K562 (cell line): ENCODE measurements at regions not wholly inside any gene's neighbourhood (a gene's known extent, or its start where the extent isn't known, plus 50 kb on each side); places are given as distances from the start of the nearest gene placed in this dataset.
"Not testable (repeated sequence)": the region's sequence is repeated elsewhere in the genome, so short reads cannot be mapped to it uniquely, and the experiment has no call there.

ENCODE experiments used
- BCL6 ChIP-seq: fragments of 250-450 bp; sonication (Bioruptor Pico); IDR thresholded peaks from 2 replicates; pipeline ENCODE4 v1.4.0; 2020
- CREB1 ChIP-seq, 2 experiments: sonication (generic) in 1 of 2; formaldehyde crosslinking in 1 of 2; IDR thresholded peaks; 2 replicates each; pipeline versions ENCODE4 v1.6.1 to v1.8.0; 2012 to 2022; ENCODE audit warnings: inconsistent platforms in 1 of 2, mild to moderate bottlenecking in 1 of 2, missing genetic modification reagents in 1 of 2, moderate library complexity in 1 of 2
- CTBP1 ChIP-seq: fragments of 450-650 bp; IDR thresholded peaks from 2 replicates; pipeline ENCODE4 v1.6.1; 2016; ENCODE audit warnings: borderline replicate concordance
- E2F3 ChIP-seq: fragments of 250-450 bp; sonication (Bioruptor Pico); IDR thresholded peaks from 2 replicates; pipeline ENCODE4 v1.4.0; 2020; ENCODE audit warnings: mild to moderate bottlenecking
- NR2C2 ChIP-seq, 2 experiments: fragments of 200-800 bp in 1 of 2; sonication (Bioruptor generic) in 1 of 2; sonication (generic) in 1 of 2; formaldehyde crosslinking in 1 of 2; IDR thresholded peaks; 2 replicates each; pipeline versions ENCODE4 v1.6.1 to v1.8.0; 2016 to 2022; ENCODE audit warnings: mild to moderate bottlenecking in 1 of 2, missing compliant biosample characterization in 1 of 2, missing genetic modification characterization in 1 of 2, missing genetic modification reagents in 1 of 2
- PHF21A ChIP-seq: fragments of 450-650 bp; IDR thresholded peaks from 2 replicates; pipeline ENCODE4 v1.6.1; 2017; ENCODE audit warnings: low read depth, borderline replicate concordance
- POLR2A ChIP-seq: fragments of 450-650 bp; conservative IDR thresholded peaks from 2 replicates; pipeline ENCODE4 v1.6.1; 2016
- SMARCB1 ChIP-seq: IDR thresholded peaks from 2 replicates; pipeline ENCODE4 v1.6.1; 2011; ENCODE audit warnings: improper control_type of control experiment, low read depth; ENCODE audit not compliant: insufficient read length
- TRIM24 ChIP-seq, 2 experiments: fragments of 450-650 bp; IDR thresholded peaks; 2 replicates each; pipeline ENCODE4 v1.6.1; 2016
- TF ChIP-seq, protein P1 (sequence below), 3 experiments: IDR thresholded peaks in 2 of 3; conservative IDR thresholded peaks in 1 of 3; 2 replicates each; pipeline ENCODE4 v1.5.1; 2011 to 2012; ENCODE audit warnings: low read length in 3 of 3, mild to moderate bottlenecking in 3 of 3, control low read depth in 2 of 3, improper control_type of control experiment in 1 of 3, inconsistent platforms in 1 of 3, low read depth in 1 of 3, mixed read lengths in 1 of 3, moderate library complexity in 1 of 3; ENCODE audit not compliant: insufficient read depth in 2 of 3
- TF ChIP-seq, protein P2 (sequence below): fragments of 450-650 bp; IDR thresholded peaks from one replicate; pipeline ENCODE4 v1.6.1; 2018; ENCODE audit warnings: mild to moderate bottlenecking, moderate library complexity; ENCODE audit not compliant: partially characterized antibody
- TF ChIP-seq, protein P3 (sequence below): fragments of 450-650 bp; IDR thresholded peaks from 2 replicates; pipeline ENCODE4 v1.6.1; 2016

DNA sequence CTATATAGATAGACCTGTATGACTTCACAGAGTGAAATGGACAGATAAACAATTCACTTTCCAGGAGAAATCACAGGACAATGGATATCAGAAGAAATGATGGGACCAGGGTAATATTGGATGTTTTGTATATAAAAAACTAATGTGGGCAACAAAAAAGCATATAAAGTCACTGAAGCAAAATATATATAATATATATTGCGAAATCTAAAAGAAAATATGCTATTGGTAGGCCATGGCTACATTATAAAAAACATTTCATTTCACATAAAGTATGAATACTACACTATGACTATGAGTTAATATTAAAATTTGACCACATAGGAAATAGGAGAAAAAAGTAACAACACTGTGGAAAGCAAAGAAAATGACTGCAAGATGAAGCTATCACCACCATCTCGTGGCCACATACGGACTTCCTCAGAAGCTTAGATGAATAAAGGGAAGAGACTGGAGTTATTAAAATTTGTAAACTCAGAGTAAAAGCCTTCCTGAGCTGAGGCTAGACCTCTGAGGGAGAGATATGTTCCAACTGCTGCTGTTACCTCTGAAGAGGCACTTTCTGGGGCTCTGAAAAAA lies 115.8 kb downstream of the SYT15B start:
- TF ChIP-seq, protein P1, sequence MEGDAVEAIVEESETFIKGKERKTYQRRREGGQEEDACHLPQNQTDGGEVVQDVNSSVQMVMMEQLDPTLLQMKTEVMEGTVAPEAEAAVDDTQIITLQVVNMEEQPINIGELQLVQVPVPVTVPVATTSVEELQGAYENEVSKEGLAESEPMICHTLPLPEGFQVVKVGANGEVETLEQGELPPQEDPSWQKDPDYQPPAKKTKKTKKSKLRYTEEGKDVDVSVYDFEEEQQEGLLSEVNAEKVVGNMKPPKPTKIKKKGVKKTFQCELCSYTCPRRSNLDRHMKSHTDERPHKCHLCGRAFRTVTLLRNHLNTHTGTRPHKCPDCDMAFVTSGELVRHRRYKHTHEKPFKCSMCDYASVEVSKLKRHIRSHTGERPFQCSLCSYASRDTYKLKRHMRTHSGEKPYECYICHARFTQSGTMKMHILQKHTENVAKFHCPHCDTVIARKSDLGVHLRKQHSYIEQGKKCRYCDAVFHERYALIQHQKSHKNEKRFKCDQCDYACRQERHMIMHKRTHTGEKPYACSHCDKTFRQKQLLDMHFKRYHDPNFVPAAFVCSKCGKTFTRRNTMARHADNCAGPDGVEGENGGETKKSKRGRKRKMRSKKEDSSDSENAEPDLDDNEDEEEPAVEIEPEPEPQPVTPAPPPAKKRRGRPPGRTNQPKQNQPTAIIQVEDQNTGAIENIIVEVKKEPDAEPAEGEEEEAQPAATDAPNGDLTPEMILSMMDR (IDR thresholded peaks at IDR 0.05 in 2 of 3, conservative IDR thresholded peaks at IDR 0.05 in 1 of 3; ENCODE audit: insufficient read depth in 2 of 3, low read depth in 1 of 3, low read length in 3 of 3), result not testable (repeated sequence)
- TF ChIP-seq, protein P2, sequence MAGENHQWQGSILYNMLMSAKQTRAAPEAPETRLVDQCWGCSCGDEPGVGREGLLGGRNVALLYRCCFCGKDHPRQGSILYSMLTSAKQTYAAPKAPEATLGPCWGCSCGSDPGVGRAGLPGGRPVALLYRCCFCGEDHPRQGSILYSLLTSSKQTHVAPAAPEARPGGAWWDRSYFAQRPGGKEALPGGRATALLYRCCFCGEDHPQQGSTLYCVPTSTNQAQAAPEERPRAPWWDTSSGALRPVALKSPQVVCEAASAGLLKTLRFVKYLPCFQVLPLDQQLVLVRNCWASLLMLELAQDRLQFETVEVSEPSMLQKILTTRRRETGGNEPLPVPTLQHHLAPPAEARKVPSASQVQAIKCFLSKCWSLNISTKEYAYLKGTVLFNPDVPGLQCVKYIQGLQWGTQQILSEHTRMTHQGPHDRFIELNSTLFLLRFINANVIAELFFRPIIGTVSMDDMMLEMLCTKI, result not testable (repeated sequence)
- not testable (repeated sequence) for TF ChIP-seq TRIM24 (IDR thresholded peaks at IDR 0.05); POLR2A; BCL6 (CRISPR knock-in tag); SMARCB1; PHF21A; E2F3 (CRISPR knock-in tag); NR2C2 (CRISPR knock-in tag; IDR thresholded peaks at IDR 0.05); NR2C2 (tag; IDR thresholded peaks at IDR 0.05); CTBP1; CREB1 (IDR thresholded peaks at IDR 0.05); CREB1 (CRISPR knock-in tag; IDR thresholded peaks at IDR 0.05)
- TF ChIP-seq, protein P3, sequence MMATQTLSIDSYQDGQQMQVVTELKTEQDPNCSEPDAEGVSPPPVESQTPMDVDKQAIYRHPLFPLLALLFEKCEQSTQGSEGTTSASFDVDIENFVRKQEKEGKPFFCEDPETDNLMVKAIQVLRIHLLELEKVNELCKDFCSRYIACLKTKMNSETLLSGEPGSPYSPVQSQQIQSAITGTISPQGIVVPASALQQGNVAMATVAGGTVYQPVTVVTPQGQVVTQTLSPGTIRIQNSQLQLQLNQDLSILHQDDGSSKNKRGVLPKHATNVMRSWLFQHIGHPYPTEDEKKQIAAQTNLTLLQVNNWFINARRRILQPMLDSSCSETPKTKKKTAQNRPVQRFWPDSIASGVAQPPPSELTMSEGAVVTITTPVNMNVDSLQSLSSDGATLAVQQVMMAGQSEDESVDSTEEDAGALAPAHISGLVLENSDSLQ, result not testable (repeated sequence)
